Right cardiac atrium (tissue), 5 donors: ENCODE measurements at regions not wholly inside any gene's neighbourhood (a gene's known extent, or its start where the extent isn't known, plus 50 kb on each side); places are given as distances from the start of the nearest gene placed in this dataset.

ENCODE experiments used
- ATAC-seq, 2 donors: fragments of 200-7000 bp; cut with Tn5 transposase; one replicate each; pipeline versions ENCODE4 v1.8.0 to v1.9.1; 2020; ENCODE audit warnings: moderate library complexity in 2 of 2, mild to moderate bottlenecking in 1 of 2
- DNase-seq, 3 donors: peaks; one replicate each; pipeline ENCODE4 v3.0.0-alpha.2; 2020
- H3K27ac ChIP-seq: one replicate; pipeline ENCODE4 v1.5.1; 2013; ENCODE audit warnings: mild to moderate bottlenecking, low read length, control low read depth, moderate library complexity
- H3K27me3 ChIP-seq: one replicate; pipeline ENCODE4 v1.6.1; 2013; ENCODE audit not compliant: control insufficient read depth, insufficient read depth
- H3K4me1 ChIP-seq: one replicate; pipeline ENCODE4 v1.6.1; 2013; ENCODE audit warnings: low read length; ENCODE audit not compliant: control insufficient read depth, insufficient read depth
- H3K4me3 ChIP-seq: one replicate; pipeline ENCODE4 v1.5.1; 2013; ENCODE audit warnings: low read length, control low read depth
- H3K9me3 ChIP-seq: one replicate; pipeline ENCODE4 v1.6.1; 2013; ENCODE audit warnings: low read length; ENCODE audit not compliant: control insufficient read depth
- WGBS: extraction: QIAGEN DNeasy Blood & Tissue Kit; methylation state at CpG from one replicate; pipeline ENCODE4 v1.1.7; 2013; 5-methylcytosine and 5-hydroxymethylcytosine counted together
- intact Hi-C, 4 donors: fragments of 100-400 bp; cut with DNase I; formaldehyde crosslinking; loops; one replicate each; pipeline versions ENCODE4 v1.11.0 to v1.14.0; 2022 to 2023
- donor health status: healthy with polysubstance abuse.
- donor health status: DM: no; HTN: yes; CAD: no.
- donor health status: DM: no; HTN: no; CAD: no.
- donor health status: DM: no; HTN: yes; CAD: no; lungs with severe emphysema.
- donor health status: DM: yes; HTN: yes; CAD: no.

- no peaks in the 10 kb centered on the region for H3K27me3 ChIP-seq
- no peaks in the 10 kb centered on the region for H3K4me1 ChIP-seq
- H3K4me3 ChIP-seq, result no peak overlapping the region
- 92% methylated on average over 10 of the region's 10 CpGs for WGBS
- no peak for DNase-seq
- H3K27ac ChIP-seq, result no peak overlapping the region
- no peak for ATAC-seq
- intact Hi-C loops, result no loop called here
- no peaks in the 10 kb centered on the region for H3K9me3 ChIP-seq
Measured at GRCh38 chrX:63932907-63933306, 147.9 kb upstream of the ARHGEF9 start.

DNA sequence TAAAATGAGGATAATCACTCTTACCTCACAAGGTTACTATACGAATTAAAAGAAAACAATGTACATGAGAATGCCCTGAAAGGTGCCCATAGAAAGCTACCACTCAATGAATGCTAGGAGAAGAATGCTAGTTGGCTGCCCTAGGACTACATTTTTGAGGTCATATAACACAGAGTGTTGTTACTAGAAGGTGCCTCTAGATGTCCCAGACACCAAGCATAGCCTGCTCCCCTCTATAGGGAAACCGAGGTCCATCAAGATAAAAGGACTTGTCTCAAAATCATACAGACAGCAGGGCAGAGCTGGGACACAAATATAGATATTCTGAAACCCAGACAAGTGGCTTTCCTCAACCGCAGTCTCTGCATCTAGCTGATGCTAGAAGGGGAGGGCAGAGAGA lies 147.0 kb upstream of the ARHGEF9 start:
- WGBS, result 84% methylated on average over 3 of the region's 3 CpGs
- no peaks in the 10 kb centered on the region for H3K4me1 ChIP-seq
- DNase-seq (no peak), ATAC-seq (no peak)
- H3K9me3 ChIP-seq, result no peaks in the 10 kb centered on the region
- H3K27ac ChIP-seq, result no peak overlapping the region
- H3K4me3 ChIP-seq, result no peak overlapping the region
- H3K27me3 ChIP-seq, result no peaks in the 10 kb centered on the region
- intact Hi-C loops, result no loop called here

DNA sequence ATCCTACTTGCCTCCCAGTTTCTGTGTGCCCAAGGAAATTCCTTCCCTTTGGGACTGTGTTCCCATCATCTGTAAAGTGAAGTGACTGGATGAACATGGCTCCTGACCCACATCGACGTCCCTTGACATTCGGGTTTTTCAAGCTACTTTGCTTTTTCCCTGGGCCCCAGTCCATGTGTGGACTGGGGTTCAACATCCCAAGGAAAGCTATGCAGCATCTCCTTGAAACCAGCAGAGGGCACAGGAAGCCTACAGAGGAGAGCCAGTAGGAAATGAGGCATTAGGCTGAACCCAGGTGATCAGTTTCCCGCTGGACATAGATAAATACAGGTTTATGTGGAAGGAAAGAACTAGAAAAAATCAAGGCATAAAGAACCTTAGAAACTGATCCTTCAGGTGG lies 145.1 kb upstream of the ARHGEF9 start:
- ATAC-seq (no peak), DNase-seq (no peak)
- WGBS, result 32% methylated on average over 4 of the region's 4 CpGs
- H3K9me3 ChIP-seq, result no peaks in the 10 kb centered on the region
- intact Hi-C loops, result no loop called here
- no peak overlapping the region for H3K27ac ChIP-seq
- H3K4me3 ChIP-seq, result no peak overlapping the region
- no peaks in the 10 kb centered on the region for H3K27me3 ChIP-seq
- no peaks in the 10 kb centered on the region for H3K4me1 ChIP-seq

- 55% methylated on average over 4 of the region's 4 CpGs for WGBS
- intact Hi-C loops, result no loop called here
- Histone ChIP-seq H3K4me1 (no peaks in the 10 kb centered on the region), H3K4me3 (no peak overlapping the region), H3K27ac (no peak overlapping the region), H3K9me3 (no peaks in the 10 kb centered on the region), H3K27me3 (no peaks in the 10 kb centered on the region)
- ATAC-seq (no peak), DNase-seq (no peak)
Measured at GRCh38 chrX:63929608-63930007, 144.6 kb upstream of the ARHGEF9 start.

- Histone ChIP-seq H3K9me3 (no peaks in the 10 kb centered on the region), H3K4me3 (no peak overlapping the region), H3K27ac (no peak overlapping the region), H3K27me3 (no peaks in the 10 kb centered on the region), H3K4me1 (no peaks in the 10 kb centered on the region)
- no peak for ATAC-seq
- 98% methylated on average over 2 of the region's 2 CpGs for WGBS
- no peak for DNase-seq
- intact Hi-C loops, result no loop called here
Measured at GRCh38 chrX:63927848-63928247, 142.8 kb upstream of the ARHGEF9 start.

DNA sequence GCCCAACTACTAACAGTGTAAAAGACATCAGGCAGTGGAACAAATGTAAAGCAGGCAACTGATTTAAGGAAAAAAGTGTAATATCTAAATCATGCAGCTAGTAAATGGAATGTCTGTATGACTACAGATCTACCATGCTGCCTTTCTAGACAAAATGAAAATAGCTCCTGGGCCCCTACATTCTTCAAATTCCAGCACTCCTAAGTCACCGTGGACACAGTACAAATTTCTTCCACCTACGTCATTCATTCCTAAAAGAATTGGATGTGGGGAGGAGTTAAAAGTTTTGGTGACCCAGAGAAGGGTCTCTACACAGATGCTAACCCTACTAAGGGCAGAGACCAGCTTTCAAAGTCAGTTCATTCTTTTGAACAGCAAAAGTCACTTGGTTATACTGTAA lies 137.2 kb upstream of the ARHGEF9 start:
- Histone ChIP-seq H3K27me3 (no peaks in the 10 kb centered on the region), H3K9me3 (no peaks in the 10 kb centered on the region), H3K4me3 (no peak overlapping the region), H3K27ac (no peak overlapping the region), H3K4me1 (no peaks in the 10 kb centered on the region)
- intact Hi-C loops, result no loop called here
- WGBS, result 32% methylated on average over 2 of the region's 2 CpGs
- ATAC-seq (no peak), DNase-seq (no peak)

DNA sequence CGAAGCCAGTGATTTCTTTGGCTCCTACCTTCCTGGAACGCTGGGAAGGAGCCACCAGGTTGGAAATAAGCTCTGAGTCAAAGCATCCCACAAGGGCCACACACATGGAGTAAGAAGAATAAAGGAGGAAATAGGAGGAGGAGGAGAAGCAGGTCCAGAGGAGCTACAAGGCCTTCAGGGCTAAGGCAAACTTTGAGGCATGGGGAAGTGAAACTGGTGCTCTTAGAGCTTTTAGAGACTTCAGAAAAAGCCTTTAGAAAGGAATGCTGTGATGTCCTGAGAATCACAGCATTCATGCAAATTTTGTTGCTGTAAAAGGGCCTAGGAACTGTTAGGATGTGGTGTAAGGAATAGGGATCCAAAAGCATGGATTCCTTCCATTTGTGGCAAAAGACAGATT lies 135.9 kb upstream of the ARHGEF9 start:
- intact Hi-C loops, result no loop called here
- Histone ChIP-seq H3K27me3 (no peaks in the 10 kb centered on the region), H3K4me3 (no peak overlapping the region), H3K4me1 (no peaks in the 10 kb centered on the region), H3K9me3 (no peaks in the 10 kb centered on the region), H3K27ac (no peak overlapping the region)
- no peak for ATAC-seq
- WGBS, result 68% methylated on average over 2 of the region's 2 CpGs
- DNase-seq, result no peak

DNA sequence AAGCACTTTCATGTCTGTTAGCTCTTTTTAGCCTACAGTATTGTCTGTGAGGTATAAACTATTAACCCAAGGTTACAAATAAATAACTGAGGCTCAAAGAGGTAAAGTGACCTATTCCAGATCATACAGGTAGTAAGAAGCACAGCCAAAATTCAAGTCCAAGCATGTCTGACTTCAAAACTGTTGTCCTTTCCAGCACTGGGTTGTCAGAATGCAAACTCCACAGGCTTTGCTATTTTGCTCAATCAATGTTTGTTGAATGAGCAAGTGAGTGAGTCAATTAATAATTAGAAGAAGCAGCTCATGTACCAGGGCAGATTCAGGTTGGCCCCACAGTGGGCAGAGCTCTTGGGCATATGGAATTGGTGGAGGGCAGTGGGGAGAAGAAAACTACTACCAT lies 134.1 kb upstream of the ARHGEF9 start:
- intact Hi-C loops, result no loop called here
- no peak overlapping the region for H3K27ac ChIP-seq
- H3K4me3 ChIP-seq, result no peak overlapping the region
- DNase-seq, result no peak
- no peaks in the 10 kb centered on the region for H3K4me1 ChIP-seq
- no peak for ATAC-seq
- no peaks in the 10 kb centered on the region for H3K9me3 ChIP-seq
- no peaks in the 10 kb centered on the region for H3K27me3 ChIP-seq

DNA sequence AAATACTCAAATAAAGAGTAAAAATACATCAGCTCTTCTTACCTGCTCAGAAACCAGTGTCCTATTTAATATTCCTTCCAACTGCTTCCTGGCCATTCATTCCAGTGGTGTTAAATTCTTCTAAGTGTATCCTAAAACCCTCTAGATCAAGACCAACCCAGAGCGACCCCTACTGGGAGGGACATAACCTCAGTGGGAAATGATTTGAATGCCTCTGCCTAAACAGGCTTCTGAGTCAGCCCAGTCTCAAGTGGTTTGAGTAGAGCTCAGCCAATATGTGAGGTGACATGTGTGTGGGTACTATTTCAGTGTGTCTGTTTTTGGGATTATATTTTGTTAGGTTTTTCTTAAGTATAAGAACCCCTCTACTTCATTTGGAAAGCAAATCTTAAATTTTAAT lies 133.6 kb upstream of the ARHGEF9 start:
- intact Hi-C loops, result no loop called here
- Histone ChIP-seq H3K27ac (no peak overlapping the region), H3K27me3 (no peaks in the 10 kb centered on the region), H3K4me1 (no peaks in the 10 kb centered on the region), H3K9me3 (no peaks in the 10 kb centered on the region), H3K4me3 (no peak overlapping the region)
- 31% methylated on average over 1 of the region's 1 CpG for WGBS
- DNase-seq (no peak), ATAC-seq (no peak)

DNA sequence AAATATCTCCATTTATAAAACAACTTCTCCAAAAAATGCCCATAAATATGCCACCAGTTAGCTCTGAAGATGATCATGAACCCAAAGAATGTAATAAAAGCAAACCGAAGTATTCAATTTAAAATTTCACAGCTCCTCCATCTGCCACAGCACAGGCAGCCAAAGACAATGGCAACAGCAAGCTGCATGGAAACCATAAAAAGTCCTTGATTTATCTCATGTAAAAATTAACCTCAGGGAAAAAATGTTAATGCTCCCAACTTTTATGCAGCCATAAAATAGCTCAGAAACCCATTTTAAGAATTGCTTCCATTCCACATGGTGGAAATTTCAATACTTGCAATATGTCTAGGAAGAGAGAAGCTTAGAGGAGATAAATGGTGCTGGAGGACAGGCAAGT lies 132.3 kb upstream of the ARHGEF9 start:
- no peaks in the 10 kb centered on the region for H3K9me3 ChIP-seq
- intact Hi-C loops, result no loop called here
- no peak for ATAC-seq
- H3K27ac ChIP-seq, result no peak overlapping the region
- no peak overlapping the region for H3K4me3 ChIP-seq
- no peaks in the 10 kb centered on the region for H3K27me3 ChIP-seq
- no peaks in the 10 kb centered on the region for H3K4me1 ChIP-seq
- no peak for DNase-seq
- 95% methylated on average over 1 of the region's 1 CpG for WGBS

- Histone ChIP-seq H3K27ac (no peak overlapping the region), H3K4me1 (no peaks in the 10 kb centered on the region), H3K9me3 (no peaks in the 10 kb centered on the region), H3K4me3 (no peak overlapping the region), H3K27me3 (no peaks in the 10 kb centered on the region)
- intact Hi-C loops, result no loop called here
- no peak for ATAC-seq
- no peak for DNase-seq
Measured at GRCh38 chrX:63913719-63914118, 128.7 kb upstream of the ARHGEF9 start.

DNA sequence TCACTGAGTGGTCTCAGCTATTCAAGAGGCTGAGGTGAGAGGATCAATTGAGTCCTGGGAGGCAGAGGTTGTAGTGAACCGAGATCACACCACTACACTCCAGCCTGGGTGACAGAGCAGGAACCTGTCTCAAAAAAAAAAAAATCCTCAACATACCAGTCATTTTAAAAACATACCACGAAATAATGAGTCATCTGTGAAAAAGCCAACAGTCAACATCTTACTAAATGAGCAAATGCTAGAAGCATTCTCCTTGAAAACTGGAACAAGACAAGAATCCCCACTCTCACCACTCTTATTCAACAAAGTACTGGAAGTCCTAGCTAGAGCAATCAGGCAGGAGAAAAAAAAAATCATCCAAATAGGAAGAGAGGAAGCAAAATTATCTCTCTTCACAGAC lies 104.0 kb upstream of the ARHGEF9 start:
- ATAC-seq (no peak), DNase-seq (no peak)
- Histone ChIP-seq H3K27me3 (no peaks in the 10 kb centered on the region), H3K4me3 (no peak overlapping the region), H3K4me1 (no peaks in the 10 kb centered on the region), H3K27ac (no peak overlapping the region), H3K9me3 (no peaks in the 10 kb centered on the region)
- 66% methylated on average over 2 of the region's 2 CpGs for WGBS
- intact Hi-C loops, result no loop called here
